ENCODE measurements at regions not wholly inside any gene's neighbourhood (a gene's known extent, or its start where the extent isn't known, plus 50 kb on each side); places are given as distances from the start of the nearest gene placed in this dataset.

- no peak for DNase-seq (ENCODE audit: low spot score)
Measured at GRCh38 chr15:56783156-56783856, 50.0 kb upstream of the ZNF280D start.

More at GRCh38 chr15:56783156-56783856, 50.0 kb upstream of the ZNF280D start:
- intact Hi-C loops (cut with DNase I) = no loop called here

Measured in cardiac septum (tissue), 1 donor.